H9 (cell line): ENCODE measurements at regions not wholly inside any gene's neighbourhood (a gene's known extent, or its start where the extent isn't known, plus 50 kb on each side); places are given as distances from the start of the nearest gene placed in this dataset.

Source experiments
- DNase-seq: peaks from one replicate; pipeline ENCODE4 v3.0.0-alpha.2; 2017
- H2AFZ ChIP-seq: one replicate; pipeline ENCODE4 v1.6.1; 2013; ENCODE audit warnings: mild to moderate bottlenecking, low read length, control low read depth, moderate library complexity
- H2AK5ac ChIP-seq: 2 replicates; pipeline ENCODE4 v1.6.1; 2013; ENCODE audit warnings: low read length, control low read depth, mixed read lengths; ENCODE audit not compliant: insufficient read length
- H2BK120ac ChIP-seq: one replicate; pipeline ENCODE4 v1.6.1; 2013; ENCODE audit warnings: low read depth, mild to moderate bottlenecking, low read length, control low read depth, inconsistent platforms; ENCODE audit not compliant: poor library complexity, severe bottlenecking
- H2BK12ac ChIP-seq: 2 replicates; pipeline ENCODE4 v1.6.1; 2013; ENCODE audit warnings: low read length, control low read depth, mixed read lengths, low read depth; ENCODE audit not compliant: insufficient read length
- H2BK15ac ChIP-seq: 2 replicates; pipeline ENCODE4 v1.6.1; 2013; ENCODE audit warnings: low read depth, low read length, control low read depth
- H2BK20ac ChIP-seq: one replicate; pipeline ENCODE4 v1.6.1; 2013; ENCODE audit warnings: low read depth, mild to moderate bottlenecking, low read length, control low read depth, inconsistent platforms; ENCODE audit not compliant: poor library complexity, severe bottlenecking
- H2BK5ac ChIP-seq: 2 replicates; pipeline ENCODE4 v1.6.1; 2013; ENCODE audit warnings: low read length, control low read depth, mixed read lengths; ENCODE audit not compliant: insufficient read length
- H3K14ac ChIP-seq: 2 replicates; pipeline ENCODE4 v1.6.1; 2013; ENCODE audit warnings: low read length, control low read depth; ENCODE audit not compliant: insufficient read depth
- H3K18ac ChIP-seq: 2 replicates; pipeline ENCODE4 v1.6.1; 2013; ENCODE audit warnings: low read depth, mild to moderate bottlenecking, mixed read lengths, low read length, control low read depth; ENCODE audit not compliant: insufficient read length
- H3K23ac ChIP-seq: 2 replicates; pipeline ENCODE4 v1.6.1; 2013; ENCODE audit warnings: low read length, control low read depth, mixed read lengths, low read depth; ENCODE audit not compliant: insufficient read length
- H3K23me2 ChIP-seq: 2 replicates; pipeline ENCODE4 v1.6.1; 2013; ENCODE audit warnings: low read depth, mild to moderate bottlenecking, mixed read lengths, low read length, control low read depth; ENCODE audit not compliant: insufficient read length, poor library complexity, severe bottlenecking
- H3K27ac ChIP-seq: 2 replicates; pipeline ENCODE4 v1.5.1; 2013; ENCODE audit warnings: low read length, control low read depth, mixed read lengths, low read depth; ENCODE audit not compliant: insufficient read length
- H3K27me3 ChIP-seq: 2 replicates; pipeline ENCODE4 v1.6.1; 2013; ENCODE audit warnings: low read length, control low read depth, inconsistent platforms; ENCODE audit not compliant: insufficient read depth
- H3K4ac ChIP-seq: 2 replicates; pipeline ENCODE4 v1.6.1; 2013; ENCODE audit warnings: low read depth, mild to moderate bottlenecking, control low read depth, inconsistent platforms, low read length, moderate library complexity
- H3K4me1 ChIP-seq: 2 replicates; pipeline ENCODE4 v1.6.1; 2013; ENCODE audit warnings: low read length, control low read depth, inconsistent platforms; ENCODE audit not compliant: insufficient read depth
- H3K4me2 ChIP-seq: 2 replicates; pipeline ENCODE4 v1.6.1; 2013; ENCODE audit warnings: low read length, control low read depth, mixed read lengths; ENCODE audit not compliant: insufficient read length, insufficient read depth
- H3K56ac ChIP-seq: 2 replicates; pipeline ENCODE4 v1.6.1; 2013; ENCODE audit warnings: low read depth, mild to moderate bottlenecking, mixed read lengths, low read length, control low read depth; ENCODE audit not compliant: insufficient read length
- H3K79me1 ChIP-seq: 2 replicates; pipeline ENCODE4 v1.6.1; 2013; ENCODE audit warnings: low read depth, mild to moderate bottlenecking, moderate library complexity, low read length, control low read depth, inconsistent platforms; ENCODE audit not compliant: insufficient read depth, poor library complexity, severe bottlenecking
- H3K79me2 ChIP-seq: 2 replicates; pipeline ENCODE4 v1.6.1; 2013; ENCODE audit warnings: low read length, control low read depth, inconsistent platforms; ENCODE audit not compliant: insufficient read depth
- H3K9ac ChIP-seq: 2 replicates; pipeline ENCODE4 v1.6.1; 2013; ENCODE audit warnings: low read length, control low read depth, mixed read lengths; ENCODE audit not compliant: insufficient read length; ENCODE audit errors: extremely low read depth
- H3K9me3 ChIP-seq: one replicate; pipeline ENCODE4 v1.6.1; 2013; ENCODE audit warnings: low read depth, low read length, inconsistent platforms; ENCODE audit not compliant: control insufficient read depth
- H3T11ph ChIP-seq: one replicate; pipeline ENCODE4 v1.6.1; 2013; ENCODE audit warnings: mild to moderate bottlenecking, low read length, control low read depth, inconsistent platforms
- H4K20me1 ChIP-seq: one replicate; pipeline ENCODE4 v1.6.1; 2013; ENCODE audit not compliant: control insufficient read depth, insufficient read length, insufficient read depth
- H4K5ac ChIP-seq: 2 replicates; pipeline ENCODE4 v1.6.1; 2013; ENCODE audit warnings: low read depth, mild to moderate bottlenecking, mixed read lengths, low read length, control low read depth; ENCODE audit not compliant: insufficient read length
- H4K8ac ChIP-seq: replicated peaks from 2 replicates; pipeline ENCODE4 v1.6.1; 2013; ENCODE audit warnings: low read length, control low read depth, mixed read lengths, low read depth; ENCODE audit not compliant: insufficient read length
- H4K91ac ChIP-seq: 2 replicates; pipeline ENCODE4 v1.6.1; 2013; ENCODE audit warnings: low read depth, mild to moderate bottlenecking, moderate library complexity, mixed read lengths, low read length, control low read depth; ENCODE audit not compliant: insufficient read length
- H3K27ac Mint-ChIP-seq, 3 experiments: 2 replicates in 2 of 3; 3 replicates in 1 of 3; pipeline ENCODE4 v1.8.0; 2020 to 2021; ENCODE audit warnings: mixed read lengths in 3 of 3, mild to moderate bottlenecking in 1 of 3, moderate library complexity in 1 of 3
- H3K27me3 Mint-ChIP-seq: 2 replicates; pipeline ENCODE4 v1.8.0; 2021; ENCODE audit warnings: low read depth, mild to moderate bottlenecking, moderate library complexity, mixed read lengths
- H3K36me3 Mint-ChIP-seq, 3 experiments: 2 replicates in 2 of 3; 3 replicates in 1 of 3; pipeline ENCODE4 v1.8.0; 2020 to 2021; ENCODE audit warnings: low read depth in 3 of 3, mixed read lengths in 3 of 3; ENCODE audit not compliant: insufficient read depth in 1 of 3
- H3K4me1 Mint-ChIP-seq, 2 experiments: 2 replicates each; pipeline ENCODE4 v1.8.0; 2020; ENCODE audit warnings: mixed read lengths in 2 of 2
- H3K4me3 Mint-ChIP-seq, 2 experiments: 2 replicates in 1 of 2; 3 replicates in 1 of 2; pipeline ENCODE4 v1.8.0; 2020 to 2021; ENCODE audit warnings: mild to moderate bottlenecking in 2 of 2, mixed read lengths in 2 of 2, moderate library complexity in 1 of 2
- H3K9me3 Mint-ChIP-seq, 2 experiments: 2 replicates in 1 of 2; 3 replicates in 1 of 2; pipeline ENCODE4 v1.8.0; 2020; ENCODE audit warnings: mild to moderate bottlenecking in 2 of 2, mixed read lengths in 2 of 2, moderate library complexity in 1 of 2
- CTCF ChIP-seq: fragments of 200-600 bp; sonication (generic); conservative IDR thresholded peaks from 3 replicates; pipeline ENCODE4 v1.8.0; 2021; ENCODE audit warnings: antibody characterized with exemption, mild to moderate bottlenecking
- WGBS: extraction: QIAGEN DNeasy Blood & Tissue Kit; methylation state at CpG from one replicate; pipeline ENCODE4 v1.1.7; 2013; ENCODE audit warnings: missing lambda C conversion rate, low lambda C conversion rate, mixed read lengths; ENCODE audit not compliant: insufficient read length; ENCODE audit errors: extremely low coverage; 5-methylcytosine and 5-hydroxymethylcytosine counted together

- no peak for TF ChIP-seq CTCF
- peaks cover 16 to 19% of the 10 kb centered on the region in 2 experiments for H3K4me1 Mint-ChIP-seq
These were observed 698.8 kb downstream of the MECOM start for GRCh38 chr3:168964736-168965135.

More at GRCh38 chr3:168964736-168965135, 698.8 kb downstream of the MECOM start:
- no peak overlapping the region for H2BK12ac ChIP-seq
- H3K79me1 ChIP-seq, result no peaks in the 10 kb centered on the region
- H3K4me3 Mint-ChIP-seq, result no peak overlapping the region
- no peak overlapping the region for H4K5ac ChIP-seq
- H3K27ac Mint-ChIP-seq, result no peak overlapping the region
- no peak overlapping the region for H2BK15ac ChIP-seq
- H2AK5ac ChIP-seq, result no peak overlapping the region
- no peaks in the 10 kb centered on the region for H3K9me3 ChIP-seq
- H3K79me2 ChIP-seq, result no peaks in the 10 kb centered on the region
- no peaks in the 10 kb centered on the region for H3K27me3 Mint-ChIP-seq
- H2BK120ac ChIP-seq, result no peak overlapping the region
- H3T11ph ChIP-seq, result no peak overlapping the region
- WGBS, result no CpG with 5 or more reads among the region's 9 CpGs
- H2BK5ac ChIP-seq, result no peak overlapping the region
- no peak overlapping the region for H3K23ac ChIP-seq
- H3K9ac ChIP-seq, result no peak overlapping the region
- H3K18ac ChIP-seq, result no peak overlapping the region
- no peak for DNase-seq
- H3K4ac ChIP-seq, result no peak overlapping the region
- no peaks in the 10 kb centered on the region for H3K27me3 ChIP-seq
- H3K23me2 ChIP-seq, result no peaks in the 10 kb centered on the region
- H4K20me1 ChIP-seq, result no peaks in the 10 kb centered on the region
- H3K9me3 Mint-ChIP-seq, result peaks cover 0 to 5% of the 10 kb centered on the region in 2 experiments; a peak in 2 of 5 replicates
- peaks cover 0 to 6% (median 5%) of the 10 kb centered on the region in 3 experiments; a peak in 3 of 7 replicates for H3K36me3 Mint-ChIP-seq
- H3K56ac ChIP-seq, result no peak overlapping the region
- H2BK20ac ChIP-seq, result no peak overlapping the region
- no peaks in the 10 kb centered on the region for H3K4me1 ChIP-seq
- no peak overlapping the region for H3K27ac ChIP-seq
- no peak overlapping the region for H3K4me2 ChIP-seq
- H3K14ac ChIP-seq, result no peak overlapping the region
- H2AFZ ChIP-seq, result no peak overlapping the region
- H4K91ac ChIP-seq, result no peak overlapping the region
- no peak overlapping the region for H4K8ac ChIP-seq
